Caco-2 (cell line): ENCODE measurements at regions not wholly inside any gene's neighbourhood (a gene's known extent, or its start where the extent isn't known, plus 50 kb on each side); places are given as distances from the start of the nearest gene placed in this dataset.

Experiments used
- BruUV-seq: library from RNA; stranded (reverse); fragments of 400-500 nt; replicated peaks from 2 replicates; lab custom pipeline; 2021; lab: Mats Ljungman, UMichigan
- CTCF ChIA-PET: fragments of 300-600 bp; sonication (Branson Sonifier 250); formaldehyde crosslinking; loops from one replicate; lab custom pipeline; 2022; ENCODE audit warnings: antibody characterized with exemption; lab: Charles Lee
- POLR2A ChIA-PET: fragments of 300-600 bp; sonication (Branson Sonifier 250); formaldehyde crosslinking; loops from one replicate; lab custom pipeline; 2022; ENCODE audit warnings: antibody characterized with exemption; lab: Charles Lee
- DNase-seq, 2 experiments: peaks; one replicate each; pipeline versions ENCODE4 v3.0.0 to v3.0.0-alpha.2; 2020 to 2022
- H3K27me3 ChIP-seq: replicated peaks from 2 replicates; pipeline ENCODE4 v1.6.0; 2011; ENCODE audit warnings: low read length; ENCODE audit not compliant: control insufficient read depth, insufficient read depth
- H3K36me3 ChIP-seq: 2 replicates; pipeline ENCODE4 v1.5.1; 2011; ENCODE audit warnings: low read length; ENCODE audit not compliant: control insufficient read depth, insufficient read depth
- H3K4me1 ChIP-seq: fragments of 250-450 bp; sonication (Bioruptor Pico); 2 replicates; pipeline ENCODE4 v1.5.1; 2020; ENCODE audit warnings: mild to moderate bottlenecking
- H3K4me3 ChIP-seq: 2 replicates; pipeline ENCODE4 v1.5.1; 2011; ENCODE audit warnings: low read depth, mild to moderate bottlenecking, control low read depth, low read length
- H3K9me3 ChIP-seq: fragments of 250-450 bp; sonication (Bioruptor Pico); 2 replicates; pipeline ENCODE4 v1.5.1; 2020; ENCODE audit warnings: mild to moderate bottlenecking, moderate library complexity
- H3K27ac Mint-ChIP-seq: one replicate; pipeline ENCODE4 v1.8.0; 2022; ENCODE audit warnings: mixed read lengths; ENCODE audit not compliant: unreplicated experiment
- H3K27me3 Mint-ChIP-seq: one replicate; pipeline ENCODE4 v1.8.0; 2022; ENCODE audit warnings: mixed read lengths; ENCODE audit not compliant: insufficient read depth, unreplicated experiment
- H3K36me3 Mint-ChIP-seq: one replicate; pipeline ENCODE4 v1.8.0; 2022; ENCODE audit warnings: mild to moderate bottlenecking, mixed read lengths; ENCODE audit not compliant: insufficient read depth, unreplicated experiment
- H3K4me1 Mint-ChIP-seq: one replicate; pipeline ENCODE4 v1.8.0; 2022; ENCODE audit warnings: low read depth, mixed read lengths; ENCODE audit not compliant: unreplicated experiment
- H3K4me3 Mint-ChIP-seq: one replicate; pipeline ENCODE4 v1.8.0; 2022; ENCODE audit warnings: mild to moderate bottlenecking, moderate library complexity, mixed read lengths; ENCODE audit not compliant: unreplicated experiment
- H3K9me3 Mint-ChIP-seq: one replicate; pipeline ENCODE4 v1.8.0; 2022; ENCODE audit warnings: mixed read lengths; ENCODE audit not compliant: unreplicated experiment
- intact Hi-C: fragments of 100-400 bp; cut with micrococcal nuclease; formaldehyde crosslinking; loops from one replicate; pipeline ENCODE4 v1.10.0; 2022; ENCODE audit not compliant: unreplicated experiment
- TF ChIP-seq, protein P1 (sequence below), 2 experiments: fragments of 200-600 bp in 1 of 2; IDR thresholded peaks; 1 replicate in 1 of 2; 2 replicates in 1 of 2; pipeline versions ENCODE4 v1.5.1 to v1.8.0; 2011 to 2022; ENCODE audit warnings: antibody characterized with exemption in 1 of 2, control low read depth in 1 of 2, inconsistent platforms in 1 of 2, low read depth in 1 of 2, low read length in 1 of 2, mild to moderate bottlenecking in 1 of 2, moderate library complexity in 1 of 2; ENCODE audit not compliant: insufficient read depth in 1 of 2, severe bottlenecking in 1 of 2, unreplicated experiment in 1 of 2

DNA sequence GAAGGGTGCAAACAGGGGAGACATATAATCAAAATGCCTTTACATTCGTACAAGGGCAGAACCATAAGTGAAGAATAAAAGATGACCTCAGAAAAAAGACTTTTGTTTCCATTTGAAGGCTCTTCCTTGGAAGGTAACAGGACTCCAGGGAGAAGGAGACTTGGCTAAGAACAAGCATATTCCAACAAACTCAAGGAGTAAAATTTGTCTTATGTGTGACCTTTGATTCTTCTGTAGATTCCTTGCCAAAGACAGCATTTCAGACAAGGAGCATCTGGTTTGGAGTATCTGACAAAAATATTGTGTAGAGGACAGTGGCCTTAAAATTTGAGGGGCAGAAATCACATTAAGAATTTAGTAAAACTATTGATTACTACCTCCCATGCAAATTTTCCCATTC lies 991.9 kb downstream of the FLRT2 start:
- ChIA-PET POLR2A (no interaction called here), CTCF (no interaction called here)
- Histone ChIP-seq H3K27me3 (no peaks in the 10 kb centered on the region), H3K9me3 (no peaks in the 10 kb centered on the region; the same call in 1 of the 2 replicates), H3K36me3 (no peaks in the 10 kb centered on the region), H3K4me3 (no peak overlapping the region), H3K4me1 (no peaks in the 10 kb centered on the region)
- Mint-ChIP-seq H3K27ac (no peak overlapping the region), H3K9me3 (no peaks in the 10 kb centered on the region), H3K27me3 (peaks cover 3% of the 10 kb centered on the region), H3K4me3 (no peak overlapping the region), H3K4me1 (no peaks in the 10 kb centered on the region), H3K36me3 (no peaks in the 10 kb centered on the region)
- BruUV-seq, result no TSS peak
- DNase-seq, result no peak
- intact Hi-C loops, result no loop called here
- TF ChIP-seq, protein P1, sequence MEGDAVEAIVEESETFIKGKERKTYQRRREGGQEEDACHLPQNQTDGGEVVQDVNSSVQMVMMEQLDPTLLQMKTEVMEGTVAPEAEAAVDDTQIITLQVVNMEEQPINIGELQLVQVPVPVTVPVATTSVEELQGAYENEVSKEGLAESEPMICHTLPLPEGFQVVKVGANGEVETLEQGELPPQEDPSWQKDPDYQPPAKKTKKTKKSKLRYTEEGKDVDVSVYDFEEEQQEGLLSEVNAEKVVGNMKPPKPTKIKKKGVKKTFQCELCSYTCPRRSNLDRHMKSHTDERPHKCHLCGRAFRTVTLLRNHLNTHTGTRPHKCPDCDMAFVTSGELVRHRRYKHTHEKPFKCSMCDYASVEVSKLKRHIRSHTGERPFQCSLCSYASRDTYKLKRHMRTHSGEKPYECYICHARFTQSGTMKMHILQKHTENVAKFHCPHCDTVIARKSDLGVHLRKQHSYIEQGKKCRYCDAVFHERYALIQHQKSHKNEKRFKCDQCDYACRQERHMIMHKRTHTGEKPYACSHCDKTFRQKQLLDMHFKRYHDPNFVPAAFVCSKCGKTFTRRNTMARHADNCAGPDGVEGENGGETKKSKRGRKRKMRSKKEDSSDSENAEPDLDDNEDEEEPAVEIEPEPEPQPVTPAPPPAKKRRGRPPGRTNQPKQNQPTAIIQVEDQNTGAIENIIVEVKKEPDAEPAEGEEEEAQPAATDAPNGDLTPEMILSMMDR (IDR thresholded peaks at IDR 0.05; ENCODE audit: insufficient read depth in 1 of 2, low read depth in 1 of 2, low read length in 1 of 2, severe bottlenecking in 1 of 2, unreplicated experiment in 1 of 2), result no peak

DNA sequence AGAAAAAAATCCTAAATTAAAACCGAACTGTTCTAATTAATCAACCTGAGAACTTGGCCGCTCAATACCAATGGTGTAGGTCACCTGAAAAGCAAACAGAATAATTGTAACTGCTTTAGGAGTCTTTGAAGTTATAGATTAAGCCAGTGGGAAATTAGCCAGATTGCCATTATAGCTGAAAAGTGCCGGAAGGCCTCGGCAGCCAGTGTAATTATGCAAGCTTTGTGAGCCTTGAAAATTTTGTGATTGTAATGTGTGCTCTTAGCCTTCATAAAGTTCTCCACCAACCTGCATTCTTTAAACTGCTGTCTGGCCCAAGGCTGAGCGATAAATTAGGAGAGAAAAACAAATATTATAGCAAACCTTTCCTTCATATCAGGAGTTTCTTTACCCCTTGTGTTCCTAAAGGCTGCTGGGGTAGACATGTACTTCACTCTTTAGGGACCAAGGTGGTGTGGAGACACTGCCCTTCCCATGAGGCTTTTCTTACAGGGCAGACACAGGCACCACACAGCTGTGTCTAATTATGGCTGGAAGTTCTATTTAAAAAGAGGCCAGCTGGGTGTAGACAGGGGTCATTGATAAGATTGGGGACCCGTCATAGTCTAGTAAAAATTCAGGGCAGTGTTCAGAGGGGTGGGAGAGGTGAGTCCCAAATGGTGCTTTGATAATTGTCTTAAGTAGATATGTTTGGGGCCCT lies 991.2 kb downstream of the FLRT2 start:
- no TSS peak for BruUV-seq
- no peaks in the 10 kb centered on the region for H3K36me3 Mint-ChIP-seq
- H3K27me3 Mint-ChIP-seq, result peaks cover 3% of the 10 kb centered on the region
- H3K9me3 Mint-ChIP-seq, result no peaks in the 10 kb centered on the region
- H3K4me1 ChIP-seq, result no peaks in the 10 kb centered on the region
- H3K4me1 Mint-ChIP-seq, result no peaks in the 10 kb centered on the region
- ChIA-PET CTCF (interaction anchor here (0.6 kb wide), 1 partner anchor 1281 kb away, joined by 4 read pairs; no protein-coding TSS in a partner anchor), POLR2A (no interaction called here)
- H3K36me3 ChIP-seq, result no peaks in the 10 kb centered on the region
- H3K4me3 Mint-ChIP-seq, result no peak overlapping the region
- no peak for DNase-seq
- TF ChIP-seq, protein P1 (IDR thresholded peaks at IDR 0.05; ENCODE audit: insufficient read depth in 1 of 2, low read depth in 1 of 2, low read length in 1 of 2, severe bottlenecking in 1 of 2, unreplicated experiment in 1 of 2), result no peak
- H3K9me3 ChIP-seq, result no peaks in the 10 kb centered on the region; the same call in 1 of the 2 replicates
- intact Hi-C loops, result no loop called here
- no peak overlapping the region for H3K4me3 ChIP-seq
- no peak overlapping the region for H3K27ac Mint-ChIP-seq
- no peaks in the 10 kb centered on the region for H3K27me3 ChIP-seq

DNA sequence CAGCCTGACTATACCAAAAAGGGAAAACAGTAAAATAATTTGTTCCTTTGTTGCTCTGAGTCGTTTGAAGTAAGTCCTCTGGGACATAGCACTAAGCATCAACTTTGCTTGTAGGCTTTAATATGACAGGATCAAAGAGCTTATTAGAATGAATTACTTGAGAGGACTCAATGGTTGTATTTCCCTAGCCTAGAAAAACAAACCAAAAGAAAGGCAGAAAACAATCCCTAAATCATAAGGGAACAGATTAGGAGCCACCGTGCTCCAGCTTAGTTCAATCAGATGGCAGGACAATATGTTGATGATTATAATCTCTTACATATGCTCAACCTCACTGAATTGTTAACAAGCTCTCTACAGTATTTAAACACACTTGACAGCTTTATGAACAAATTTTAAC lies 988.4 kb downstream of the FLRT2 start:
- DNase-seq, result no peak
- no peak overlapping the region for H3K4me3 Mint-ChIP-seq
- H3K4me1 ChIP-seq, result no peaks in the 10 kb centered on the region
- TF ChIP-seq, protein P1 (IDR thresholded peaks at IDR 0.05; ENCODE audit: insufficient read depth in 1 of 2, low read depth in 1 of 2, low read length in 1 of 2, severe bottlenecking in 1 of 2, unreplicated experiment in 1 of 2), result no peak
- H3K9me3 Mint-ChIP-seq, result no peaks in the 10 kb centered on the region
- H3K36me3 Mint-ChIP-seq, result no peaks in the 10 kb centered on the region
- H3K36me3 ChIP-seq, result no peaks in the 10 kb centered on the region
- no peak overlapping the region for H3K27ac Mint-ChIP-seq
- no peaks in the 10 kb centered on the region for H3K27me3 ChIP-seq
- ChIA-PET CTCF (no interaction called here), POLR2A (no interaction called here)
- intact Hi-C loops, result no loop called here
- no peaks in the 10 kb centered on the region for H3K9me3 ChIP-seq
- no TSS peak for BruUV-seq
- H3K4me1 Mint-ChIP-seq, result no peaks in the 10 kb centered on the region
- H3K4me3 ChIP-seq, result no peak overlapping the region
- H3K27me3 Mint-ChIP-seq, result no peaks in the 10 kb centered on the region
